H54 (cell line): ENCODE measurements at regions not wholly inside any gene's neighbourhood (a gene's known extent, or its start where the extent isn't known, plus 50 kb on each side); places are given as distances from the start of the nearest gene placed in this dataset.

ENCODE experiments used
- DNase-seq: peaks from one replicate; pipeline ENCODE4 v3.0.0; 2011; ENCODE audit warnings: low spot score, mixed read lengths; ENCODE audit not compliant: insufficient read length
- FAIRE-seq: peaks from 3 replicates; lab custom pipeline; 2011; peaks lifted over from hg19 to GRCh38; lab: Jason Lieb, UNC
- POLR2A ChIP-seq: IDR thresholded peaks from 2 replicates; pipeline ENCODE4 v1.6.1; 2011; ENCODE audit warnings: low read depth, mild to moderate bottlenecking, low read length

DNA sequence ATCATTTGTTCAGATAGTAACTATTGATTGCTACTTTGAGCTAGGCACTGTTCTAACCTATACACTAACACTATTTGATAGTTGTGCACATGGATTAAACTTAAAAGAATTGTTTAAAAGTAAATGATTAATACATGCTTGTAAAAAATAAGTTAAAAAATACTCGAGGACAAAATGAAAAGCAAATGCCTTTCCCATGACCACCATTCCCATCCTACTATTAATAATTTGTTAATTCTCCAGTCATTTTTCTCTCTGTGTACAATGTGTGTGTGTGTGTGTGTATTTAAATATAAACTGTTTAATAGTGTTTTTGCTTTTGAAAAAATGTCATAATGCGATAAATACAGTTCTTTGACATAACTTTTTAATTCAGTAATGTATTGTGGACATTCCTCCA is 78.7 kb upstream of the KCNMB2 start:
- FAIRE-seq, result no peak
- TF ChIP-seq POLR2A, result no peak
- DNase-seq, result no peak

DNA sequence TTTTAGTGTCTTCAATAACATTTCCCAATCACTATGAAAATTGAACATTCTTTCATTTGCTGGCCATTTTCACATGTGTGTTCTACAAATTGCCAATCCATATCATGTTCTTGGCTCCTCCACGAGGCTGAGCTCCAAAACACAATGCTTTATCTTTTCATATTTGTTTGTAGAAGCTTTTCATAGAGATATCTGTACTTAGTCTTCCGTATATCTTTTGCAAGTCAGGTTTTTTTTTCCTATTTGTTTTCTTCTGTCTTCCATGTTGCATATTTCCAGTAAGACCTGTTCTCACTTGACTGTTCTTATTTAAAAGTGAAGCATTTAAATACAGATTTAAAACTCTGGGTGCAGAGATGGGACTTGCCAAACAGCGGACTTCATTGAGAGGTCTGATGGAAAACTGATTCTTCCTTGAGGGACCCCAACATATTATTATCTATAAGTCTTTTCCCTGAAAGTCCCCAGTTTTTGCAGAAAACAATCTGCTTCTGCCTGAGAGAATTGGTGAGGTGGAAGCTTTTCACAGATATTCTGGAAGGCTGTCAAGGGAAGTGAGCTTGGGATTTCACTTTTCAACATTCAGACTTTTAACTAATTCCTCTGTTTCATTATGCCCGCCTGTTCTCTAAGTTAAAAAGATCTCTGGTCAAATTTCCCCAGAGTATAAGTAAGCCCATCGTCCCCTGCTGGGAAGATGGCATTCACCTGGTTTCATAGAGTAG is 77.8 kb upstream of the KCNMB2 start:
- no peak for TF ChIP-seq POLR2A
- FAIRE-seq, result no peak

DNA sequence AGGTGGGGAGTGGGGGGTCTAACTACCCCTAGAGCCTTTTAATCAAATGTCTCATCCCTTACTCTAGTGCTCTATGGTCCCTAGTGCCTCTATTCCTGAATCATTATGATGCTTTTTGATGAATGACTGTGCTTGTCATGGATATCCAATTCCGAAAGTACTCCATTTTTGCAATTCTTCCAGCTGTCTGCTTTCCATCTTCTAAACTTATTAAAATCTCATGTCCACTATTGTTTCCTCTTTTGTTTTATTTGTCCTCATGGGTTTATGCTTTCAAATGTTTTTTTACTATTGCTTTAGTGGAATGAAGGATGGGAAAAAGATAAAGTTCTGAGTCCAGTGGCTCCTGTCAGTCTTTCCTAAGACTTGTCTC is 77.2 kb upstream of the KCNMB2 start:
- FAIRE-seq (no peak), DNase-seq (no peak)
- no peak for TF ChIP-seq POLR2A

More for the DNA sequence above, 77.8 kb upstream of the KCNMB2 start:
- no peak for DNase-seq

DNA sequence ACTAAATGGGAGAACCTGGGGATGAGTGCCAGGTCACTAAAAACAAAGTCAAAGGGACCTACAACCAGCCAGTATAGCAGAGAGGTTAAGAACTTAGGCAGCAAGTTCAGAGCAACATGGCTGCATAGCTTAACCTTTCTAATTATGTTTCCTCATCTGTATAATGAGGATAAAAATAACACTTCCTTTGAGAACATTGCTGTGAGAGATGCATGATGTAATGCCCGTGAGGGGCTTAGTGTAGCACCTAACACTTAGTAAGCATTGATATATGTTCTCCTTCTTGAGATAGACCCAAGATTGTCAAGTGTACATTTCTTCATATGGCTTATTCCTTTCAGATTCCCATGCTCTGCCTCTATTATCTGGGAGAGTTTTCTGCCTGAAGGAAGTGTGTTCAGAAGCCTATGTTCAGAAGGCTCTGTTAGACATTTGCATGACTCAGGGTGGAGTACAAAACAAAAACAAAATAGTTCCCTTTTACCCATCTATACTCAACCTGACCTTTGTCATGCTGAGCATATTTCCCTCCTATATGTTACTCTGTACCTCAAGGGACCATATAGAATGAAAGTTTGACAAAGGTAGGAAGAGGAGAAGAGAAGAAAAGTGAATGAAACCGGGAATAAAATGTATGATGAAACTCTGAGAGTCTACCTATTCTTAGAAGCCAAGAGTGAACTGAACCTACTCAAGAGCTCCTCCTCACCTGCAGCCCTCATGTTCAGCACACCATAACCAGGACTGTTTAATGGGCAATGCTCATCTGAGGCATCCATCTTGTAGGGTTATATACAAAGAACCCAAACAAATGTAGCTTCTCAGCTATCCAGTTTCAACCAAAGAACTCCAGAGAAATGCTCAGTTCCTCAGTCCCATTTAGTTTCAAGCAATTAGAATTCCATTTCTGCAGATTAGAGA is 70.7 kb upstream of the KCNMB2 start:
- DNase-seq, result no peak
- FAIRE-seq, result no peak
- no peak for TF ChIP-seq POLR2A

DNA sequence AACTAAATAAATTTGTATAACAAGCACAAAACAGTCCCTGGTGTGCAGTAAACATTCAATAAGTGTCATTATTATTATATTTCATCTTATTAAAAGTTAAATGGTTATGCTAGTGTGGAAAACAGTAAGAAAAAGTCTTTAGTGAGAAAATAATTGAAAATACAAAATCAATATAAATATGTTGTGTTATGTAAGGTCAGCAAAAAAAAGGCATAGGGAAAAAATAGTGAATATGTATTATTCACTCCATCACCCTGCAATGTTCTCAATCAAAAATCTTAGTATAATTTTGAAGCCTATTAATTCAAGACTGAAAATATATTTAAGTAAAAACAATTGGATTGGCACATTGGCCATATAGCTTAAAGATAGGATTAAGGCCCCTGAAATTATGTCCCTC is 63.3 kb upstream of the KCNMB2 start:
- no peak for FAIRE-seq
- DNase-seq, result no peak
- no peak for TF ChIP-seq POLR2A

DNA sequence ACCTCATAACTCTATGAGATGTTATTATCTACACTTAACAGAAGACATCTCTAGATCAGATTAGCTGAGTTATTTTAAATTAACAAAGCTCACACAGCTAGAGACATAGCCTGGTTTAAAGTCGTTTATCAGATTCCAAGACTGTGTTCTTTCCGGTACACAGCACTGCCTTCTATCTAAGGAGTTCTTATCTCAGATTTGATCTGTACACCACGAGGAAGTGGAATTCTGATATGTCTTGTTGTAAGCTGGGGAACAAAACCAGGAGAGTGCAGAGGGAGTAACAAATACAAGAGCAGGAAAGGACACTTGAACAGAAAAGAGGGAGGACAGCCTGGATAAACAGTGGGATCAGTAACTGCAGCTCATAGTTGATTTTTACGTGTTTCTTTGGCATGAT is 61.7 kb upstream of the KCNMB2 start:
- no peak for TF ChIP-seq POLR2A
- FAIRE-seq (no peak), DNase-seq (no peak)

DNA sequence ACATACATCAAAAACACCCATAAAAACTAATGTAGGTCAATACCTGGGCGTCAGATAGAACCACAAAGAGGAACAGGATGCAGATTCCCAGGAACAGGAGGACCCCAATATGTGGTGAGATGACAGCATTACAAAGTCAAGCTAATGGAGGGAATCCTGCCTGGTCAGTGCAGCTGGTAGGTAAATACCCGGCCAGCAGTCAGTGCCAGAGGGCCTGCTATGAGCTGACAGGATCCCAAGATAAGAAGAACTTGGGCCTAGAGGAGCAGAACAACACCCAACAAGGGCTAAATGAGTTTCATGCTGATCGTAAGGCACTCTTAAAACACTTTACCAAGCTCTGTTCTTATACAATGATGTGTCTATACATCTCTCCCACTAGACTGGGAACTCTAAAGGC is 61.2 kb upstream of the KCNMB2 start:
- DNase-seq, result no peak
- no peak for TF ChIP-seq POLR2A
- no peak for FAIRE-seq

DNA sequence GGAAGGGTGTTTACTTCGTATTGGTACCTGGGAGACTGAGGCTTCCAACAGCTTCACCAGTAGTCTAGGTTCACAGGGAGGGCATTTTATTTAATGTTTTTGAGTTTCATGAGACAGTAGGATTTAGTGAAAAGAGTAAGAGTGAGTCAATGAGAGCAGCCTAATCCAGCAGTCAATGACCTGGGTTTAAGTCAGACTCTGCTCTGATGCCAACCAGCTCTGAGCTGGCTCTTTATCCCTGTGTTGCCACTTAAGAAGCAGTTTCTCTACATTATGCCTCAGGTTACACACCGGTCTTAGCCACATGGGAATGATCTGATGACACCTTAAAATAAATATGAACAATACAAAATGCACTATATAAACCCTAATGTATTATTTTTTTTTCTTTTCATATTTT is 59.4 kb upstream of the KCNMB2 start:
- FAIRE-seq, result no peak
- TF ChIP-seq POLR2A, result no peak
- no peak for DNase-seq

DNA sequence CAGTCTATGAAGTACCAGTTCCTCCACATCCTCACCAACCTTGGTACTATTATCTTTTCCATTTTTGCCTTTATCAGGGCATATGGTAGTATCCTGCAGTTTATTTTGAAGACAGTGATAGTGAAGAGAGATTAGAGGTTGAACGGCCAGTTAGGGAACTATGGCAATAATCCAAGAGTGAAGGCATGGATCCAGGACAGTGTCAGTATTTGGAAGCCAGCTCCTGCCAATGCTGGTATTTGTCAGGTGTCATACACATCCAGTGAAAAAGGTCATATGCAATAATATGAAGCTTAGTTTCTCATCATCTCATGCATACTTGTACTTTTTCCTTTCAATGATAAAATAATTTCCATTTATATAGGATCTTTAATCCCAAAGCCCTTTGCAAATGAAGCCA is 56.8 kb upstream of the KCNMB2 start:
- no peak for FAIRE-seq
- DNase-seq, result no peak
- TF ChIP-seq POLR2A, result no peak

DNA sequence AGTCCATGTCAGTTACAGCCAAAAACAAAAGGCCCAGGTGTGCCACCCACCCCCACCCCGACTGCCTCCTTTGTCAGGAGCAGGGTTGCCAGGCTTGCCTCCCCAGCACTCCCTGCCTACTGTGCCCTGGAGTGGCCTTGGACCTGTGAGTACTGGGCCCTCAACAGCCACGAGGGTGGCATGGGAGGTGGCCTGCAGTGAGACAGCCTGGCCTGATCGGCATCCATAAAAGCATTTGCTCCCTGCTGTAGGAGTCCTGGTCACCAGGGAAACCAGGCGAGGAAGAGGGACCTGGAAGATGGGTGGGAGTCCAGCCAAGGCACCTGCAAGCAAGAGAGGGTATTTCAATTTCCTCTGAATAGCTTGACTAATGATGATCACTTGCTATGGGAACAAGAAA is 56.4 kb upstream of the KCNMB2 start:
- DNase-seq, result no peak
- FAIRE-seq, result no peak
- TF ChIP-seq POLR2A, result no peak

DNA sequence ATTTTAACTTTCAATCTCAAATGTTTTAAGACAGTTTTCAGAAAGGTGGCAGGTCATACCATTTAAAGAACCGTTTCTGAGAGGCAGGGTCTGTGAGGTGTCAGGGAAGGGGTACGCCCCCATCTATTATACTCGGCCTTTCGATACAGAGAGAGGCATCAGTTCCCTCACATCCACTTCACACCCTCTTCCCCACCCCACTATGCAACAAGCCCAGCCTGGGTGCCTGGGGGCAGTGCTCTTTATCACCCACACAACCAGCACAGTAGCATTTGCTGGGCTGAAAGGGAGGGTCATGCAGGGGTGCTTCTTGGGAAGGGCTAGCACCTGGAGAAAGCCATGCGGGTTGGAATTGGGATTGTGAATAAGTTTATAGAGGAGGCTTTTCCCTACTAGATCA is 56.0 kb upstream of the KCNMB2 start:
- no peak for TF ChIP-seq POLR2A
- DNase-seq, result no peak
- no peak for FAIRE-seq

DNA sequence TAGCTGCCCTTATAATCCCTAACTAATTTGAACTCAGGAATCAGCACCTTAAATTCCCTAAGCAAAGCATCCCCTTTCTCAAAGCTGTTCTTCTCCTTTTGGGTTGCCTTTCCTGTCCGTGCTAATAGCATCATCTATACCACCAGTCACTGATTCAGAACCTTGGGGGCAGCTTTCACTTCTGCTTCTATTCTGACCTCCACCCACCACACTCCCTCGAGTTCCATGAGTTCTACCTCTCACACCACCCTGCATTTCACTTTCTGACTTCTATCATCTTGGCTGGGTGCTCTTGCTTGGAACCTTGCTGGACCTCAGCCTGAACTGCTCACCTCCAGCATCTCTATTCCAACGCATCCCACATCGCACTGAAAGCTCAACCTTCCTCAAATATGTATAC is 55.4 kb upstream of the KCNMB2 start:
- FAIRE-seq, result no peak
- TF ChIP-seq POLR2A, result no peak
- DNase-seq, result no peak

DNA sequence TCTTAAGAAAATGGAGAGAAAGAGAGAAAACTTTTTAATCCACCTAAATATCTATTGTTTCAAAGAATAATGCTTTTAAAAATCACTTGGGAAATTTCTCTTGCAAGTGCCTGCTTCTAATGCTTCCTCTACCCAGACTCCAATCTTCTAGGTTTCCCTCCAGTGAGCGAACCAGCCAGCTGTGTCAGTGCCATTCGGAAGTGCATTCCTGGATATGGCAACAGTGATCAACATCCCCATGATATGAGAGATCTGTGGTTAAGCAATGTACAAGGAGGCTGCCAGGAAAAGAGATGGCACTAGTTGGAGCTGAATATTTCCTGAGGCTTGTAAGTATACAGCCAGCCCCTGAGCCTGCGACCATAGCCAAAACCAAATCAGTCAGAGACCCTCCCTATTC is 53.3 kb upstream of the KCNMB2 start:
- TF ChIP-seq POLR2A, result no peak
- FAIRE-seq (no peak), DNase-seq (no peak)

DNA sequence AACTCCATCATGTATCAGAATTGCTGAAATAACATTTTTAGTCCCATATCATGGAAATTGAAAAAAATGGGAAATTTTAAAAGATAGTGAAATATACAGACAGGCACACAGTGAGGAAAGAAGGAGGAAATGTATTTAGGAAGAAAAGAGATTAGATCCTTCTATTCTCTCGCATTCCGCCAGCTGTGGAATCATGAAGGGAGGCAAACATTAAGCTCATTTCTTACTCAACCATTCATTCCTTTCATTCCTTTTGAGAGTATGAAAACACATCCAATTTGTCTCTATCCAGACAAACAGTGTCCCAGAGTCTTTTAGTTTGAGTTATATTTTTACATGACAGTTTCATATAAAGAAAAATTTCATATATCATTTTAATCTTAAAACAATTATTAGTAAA is 52.5 kb upstream of the KCNMB2 start:
- no peak for TF ChIP-seq POLR2A
- FAIRE-seq, result no peak
- DNase-seq, result no peak

DNA sequence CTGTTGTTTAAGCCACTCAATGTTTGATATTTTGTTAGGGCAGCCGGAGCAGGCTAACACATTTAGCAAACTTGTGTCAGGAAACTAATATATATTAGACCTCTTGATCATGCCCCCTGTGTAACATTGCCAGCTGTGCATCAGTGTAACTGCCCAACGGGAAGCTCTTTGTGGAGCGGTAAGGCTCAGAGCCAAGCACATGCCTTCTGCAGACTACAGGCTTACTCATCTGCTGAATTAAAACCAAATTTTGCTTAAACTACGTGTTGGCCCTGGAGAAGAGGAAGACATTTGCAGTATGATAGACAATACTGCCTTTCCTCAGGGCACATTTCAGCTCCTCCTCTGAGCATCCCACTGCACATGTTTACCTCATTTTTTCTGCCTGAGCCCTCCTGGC is 50.5 kb upstream of the KCNMB2 start:
- no peak for FAIRE-seq
- no peak for TF ChIP-seq POLR2A
- no peak for DNase-seq
